ENCODE measurements at regions not wholly inside any gene's neighbourhood (a gene's known extent, or its start where the extent isn't known, plus 50 kb on each side); places are given as distances from the start of the nearest gene placed in this dataset.

DNA sequence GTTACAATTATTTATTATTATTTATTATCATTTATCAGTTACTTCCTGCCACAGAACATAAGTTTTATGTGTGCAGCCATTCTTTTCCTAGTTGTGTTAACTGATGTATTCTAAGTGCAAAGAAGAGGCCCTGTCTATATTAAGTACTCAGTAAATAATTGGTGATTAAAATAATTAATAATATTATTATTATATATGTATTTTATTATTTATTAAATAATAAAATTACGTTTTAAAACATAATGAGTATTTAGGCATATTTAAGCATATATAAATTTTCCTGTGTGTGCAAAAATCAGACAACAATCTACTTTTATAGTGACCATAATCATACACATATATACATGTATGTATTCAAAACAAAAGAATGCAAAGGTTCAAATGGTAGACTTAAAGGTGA is 1871.6 kb upstream of the IGFBP7 start:
- TF ChIP-seq POLR2A (IDR thresholded peaks at IDR 0.05) (no peak), CTCF (IDR thresholded peaks at IDR 0.05) (no peak)

Measured in testis (tissue), 2 donors.